22Rv1 (cell line): ENCODE measurements at regions not wholly inside any gene's neighbourhood (a gene's known extent, or its start where the extent isn't known, plus 50 kb on each side); places are given as distances from the start of the nearest gene placed in this dataset.
A peak's percentile ranks its signal among the peaks of the same experiment; 100 is the strongest.

ENCODE experiments used
- H3K27ac ChIP-seq: fragments of 450-650 bp; 2 replicates; pipeline ENCODE4 v1.5.1; 2017
- ZFX ChIP-seq: fragments of 450-650 bp; IDR thresholded peaks from 2 replicates; pipeline ENCODE4 v1.6.1; 2017; ENCODE audit warnings: antibody characterized with exemption, borderline replicate concordance
- TF ChIP-seq, protein P1 (sequence below): fragments of 450-650 bp; IDR thresholded peaks from 2 replicates; pipeline ENCODE4 v1.5.1; 2017; ENCODE audit warnings: mild to moderate bottlenecking

DNA sequence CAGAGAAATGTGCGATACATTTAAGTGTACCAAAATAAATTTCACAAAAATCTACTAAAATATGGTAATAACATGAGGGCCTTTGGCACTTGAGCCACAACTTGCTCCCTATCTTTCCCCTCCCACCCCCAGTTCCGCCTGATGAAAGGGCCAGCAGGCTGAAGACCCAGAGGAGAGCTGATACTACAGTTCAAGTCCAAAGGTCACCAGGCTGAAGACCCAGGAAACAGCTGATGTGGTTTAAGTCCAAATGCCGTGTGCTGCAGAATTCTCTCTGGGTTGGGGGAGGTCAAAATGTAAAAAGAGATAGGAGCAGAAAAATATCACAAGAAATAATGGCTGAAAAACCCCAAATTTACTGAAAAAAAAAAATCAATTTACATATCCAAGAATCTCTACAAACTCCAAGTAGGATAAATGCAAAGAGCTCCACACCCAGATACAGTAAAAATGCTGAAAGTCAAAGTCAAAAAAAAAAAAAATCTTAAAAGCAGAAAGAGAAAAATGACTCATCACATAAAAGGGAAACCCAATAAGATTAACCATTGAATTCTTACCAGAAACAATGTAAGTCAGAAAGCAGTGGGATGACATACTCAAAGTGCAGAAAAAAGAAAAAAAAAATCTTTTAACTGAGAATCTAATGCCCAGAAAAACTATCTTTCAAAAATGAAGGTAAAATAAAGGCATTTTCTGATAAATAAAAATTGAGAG is 452.1 kb upstream of the ASIC2 start:
- no peak overlapping the region for H3K27ac ChIP-seq
- no peak for TF ChIP-seq ZFX
- TF ChIP-seq, protein P1, sequence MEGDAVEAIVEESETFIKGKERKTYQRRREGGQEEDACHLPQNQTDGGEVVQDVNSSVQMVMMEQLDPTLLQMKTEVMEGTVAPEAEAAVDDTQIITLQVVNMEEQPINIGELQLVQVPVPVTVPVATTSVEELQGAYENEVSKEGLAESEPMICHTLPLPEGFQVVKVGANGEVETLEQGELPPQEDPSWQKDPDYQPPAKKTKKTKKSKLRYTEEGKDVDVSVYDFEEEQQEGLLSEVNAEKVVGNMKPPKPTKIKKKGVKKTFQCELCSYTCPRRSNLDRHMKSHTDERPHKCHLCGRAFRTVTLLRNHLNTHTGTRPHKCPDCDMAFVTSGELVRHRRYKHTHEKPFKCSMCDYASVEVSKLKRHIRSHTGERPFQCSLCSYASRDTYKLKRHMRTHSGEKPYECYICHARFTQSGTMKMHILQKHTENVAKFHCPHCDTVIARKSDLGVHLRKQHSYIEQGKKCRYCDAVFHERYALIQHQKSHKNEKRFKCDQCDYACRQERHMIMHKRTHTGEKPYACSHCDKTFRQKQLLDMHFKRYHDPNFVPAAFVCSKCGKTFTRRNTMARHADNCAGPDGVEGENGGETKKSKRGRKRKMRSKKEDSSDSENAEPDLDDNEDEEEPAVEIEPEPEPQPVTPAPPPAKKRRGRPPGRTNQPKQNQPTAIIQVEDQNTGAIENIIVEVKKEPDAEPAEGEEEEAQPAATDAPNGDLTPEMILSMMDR, result no peak

DNA sequence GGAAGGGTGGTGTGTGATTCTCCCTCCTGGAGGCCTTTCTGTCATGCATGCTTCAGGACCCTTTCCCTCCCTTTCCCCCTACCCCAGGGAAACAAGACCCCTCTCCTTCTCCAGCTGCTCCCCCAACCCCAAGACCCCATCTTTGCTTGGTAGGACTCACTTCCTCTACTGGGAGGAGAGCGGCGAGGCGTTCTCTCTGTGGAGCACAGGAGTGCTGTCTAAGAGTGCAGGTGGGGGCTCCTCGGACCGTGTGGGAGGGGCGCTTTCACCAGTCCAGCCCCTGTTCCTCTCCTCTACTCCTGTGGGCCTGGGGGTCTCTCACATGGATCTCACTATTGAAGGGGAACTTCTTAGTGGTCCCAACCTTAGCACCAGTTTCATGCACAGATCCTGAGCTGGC is 456.1 kb upstream of the ASIC2 start:
- H3K27ac ChIP-seq, result no peak overlapping the region
- TF ChIP-seq, protein P1, result no peak
- TF ChIP-seq ZFX, result no peak

DNA sequence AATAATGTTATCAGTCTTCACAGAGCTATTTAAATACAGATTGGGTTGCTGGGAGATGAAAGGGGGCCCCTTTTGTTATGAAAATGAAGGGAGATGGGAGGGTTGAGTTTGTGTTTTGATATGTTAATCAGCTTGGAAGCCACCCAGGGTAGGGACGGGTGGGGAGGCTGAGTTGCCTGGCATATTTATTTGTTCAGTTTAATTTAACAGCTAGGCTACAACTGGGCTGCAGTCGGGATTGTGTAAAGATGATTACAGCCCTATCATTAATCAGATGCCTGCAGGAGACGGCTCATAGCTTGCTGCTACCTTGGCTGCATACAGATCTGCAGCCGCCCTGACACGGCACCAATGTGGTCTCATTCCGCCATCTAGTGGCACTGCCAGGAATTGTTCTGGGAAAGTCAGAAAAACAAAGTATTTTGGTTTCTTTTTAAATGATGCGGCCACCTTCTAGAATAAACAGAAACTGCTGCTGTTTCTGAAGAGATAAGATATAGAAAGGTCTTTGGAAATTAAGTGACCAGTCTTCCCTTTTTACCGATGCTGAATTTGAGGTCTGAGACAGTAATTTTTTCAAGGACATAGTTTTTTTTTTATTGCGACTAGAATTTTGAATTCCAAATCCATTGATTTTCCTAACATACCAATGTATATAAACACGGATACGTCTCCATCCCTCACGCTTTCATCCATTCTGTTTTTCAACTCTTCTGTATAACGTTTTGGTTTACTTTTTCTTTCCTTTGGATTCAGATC is 458.0 kb upstream of the ASIC2 start:
- H3K27ac ChIP-seq, result no peak overlapping the region
- TF ChIP-seq, protein P1, result peak; percentile 94
- no peak for TF ChIP-seq ZFX

DNA sequence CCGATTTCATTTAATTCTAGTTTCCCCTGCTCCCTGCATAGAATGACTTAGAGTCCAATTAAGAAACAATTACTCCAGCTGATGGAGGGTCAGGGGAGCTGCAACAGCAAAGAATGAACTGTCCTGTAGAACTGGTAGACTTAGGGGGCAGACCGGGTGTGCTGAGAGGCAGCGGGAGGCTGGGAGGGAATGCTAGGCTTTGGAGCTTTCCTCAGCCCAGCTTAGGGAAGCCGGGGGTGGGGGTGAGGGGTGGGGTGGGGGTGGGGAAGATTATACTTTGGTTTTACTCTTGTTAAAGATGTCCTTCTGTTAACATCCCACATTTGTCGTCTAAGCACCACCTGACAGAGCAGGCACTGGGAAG is 458.6 kb upstream of the ASIC2 start:
- H3K27ac ChIP-seq, result no peak overlapping the region
- TF ChIP-seq ZFX, result no peak
- TF ChIP-seq, protein P1, result no peak

DNA sequence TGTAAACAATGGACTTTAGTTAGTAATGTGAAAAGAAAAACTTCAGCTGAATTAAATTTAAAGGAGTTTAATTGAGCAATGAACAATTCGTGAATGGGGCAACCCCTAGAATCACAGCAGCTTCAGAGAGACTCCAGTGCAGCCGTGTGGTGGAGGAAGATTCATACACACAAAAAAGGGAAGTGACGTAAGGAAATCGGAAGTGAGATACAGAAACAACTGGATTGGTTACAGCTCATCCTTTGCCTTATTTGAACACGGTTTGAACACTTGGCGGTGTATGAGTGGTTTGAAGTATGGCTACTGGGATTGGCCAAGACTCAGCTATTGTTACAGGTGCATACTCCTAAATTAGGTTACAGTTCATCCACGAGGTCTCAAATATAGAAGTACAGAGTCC is 460.4 kb upstream of the ASIC2 start:
- no peak overlapping the region for H3K27ac ChIP-seq
- no peak for TF ChIP-seq ZFX
- TF ChIP-seq, protein P1, result no peak

DNA sequence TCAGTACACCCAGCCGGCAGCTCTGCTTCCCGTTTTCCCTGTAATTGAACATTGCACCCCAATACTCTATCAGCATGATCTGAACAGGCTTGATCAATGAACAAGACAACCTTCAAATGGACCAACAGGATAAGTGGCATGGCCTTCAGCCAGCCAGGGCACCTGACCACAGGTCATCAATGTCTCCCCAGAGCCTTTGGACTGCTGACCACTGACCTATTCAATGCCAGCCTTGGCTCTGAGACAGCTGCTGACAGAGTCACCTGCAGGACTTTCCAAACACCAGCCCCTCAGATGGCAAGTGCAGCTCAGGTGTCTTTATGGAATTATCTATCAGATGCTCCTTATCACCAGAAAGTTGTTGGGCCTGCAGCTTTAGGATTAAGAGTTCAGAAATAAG is 462.9 kb upstream of the ASIC2 start:
- TF ChIP-seq ZFX, result no peak
- TF ChIP-seq, protein P1, result no peak
- no peak overlapping the region for H3K27ac ChIP-seq

DNA sequence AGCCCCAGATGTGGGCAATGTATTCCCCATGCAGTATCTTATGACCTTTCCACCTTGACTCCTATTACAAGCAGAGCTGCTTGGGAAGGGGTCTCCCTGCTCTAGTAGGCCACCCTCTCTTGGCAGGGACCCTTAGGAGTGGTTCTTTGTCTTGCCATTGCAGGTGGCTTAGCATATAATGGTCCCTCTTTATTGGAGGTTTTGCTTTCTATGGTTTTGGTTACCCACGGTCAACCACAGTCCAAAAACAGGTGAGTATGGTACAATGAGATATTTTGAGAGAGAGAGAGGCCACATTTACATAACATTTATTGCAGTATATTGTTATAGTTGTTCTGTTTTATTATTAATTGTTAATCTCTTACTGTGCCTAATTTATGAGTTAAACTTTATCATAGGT is 472.8 kb upstream of the ASIC2 start:
- H3K27ac ChIP-seq, result no peak overlapping the region
- TF ChIP-seq ZFX, result no peak
- TF ChIP-seq, protein P1, result no peak
